ENCODE measurements at regions not wholly inside any gene's neighbourhood (a gene's known extent, or its start where the extent isn't known, plus 50 kb on each side); places are given as distances from the start of the nearest gene placed in this dataset.

DNA sequence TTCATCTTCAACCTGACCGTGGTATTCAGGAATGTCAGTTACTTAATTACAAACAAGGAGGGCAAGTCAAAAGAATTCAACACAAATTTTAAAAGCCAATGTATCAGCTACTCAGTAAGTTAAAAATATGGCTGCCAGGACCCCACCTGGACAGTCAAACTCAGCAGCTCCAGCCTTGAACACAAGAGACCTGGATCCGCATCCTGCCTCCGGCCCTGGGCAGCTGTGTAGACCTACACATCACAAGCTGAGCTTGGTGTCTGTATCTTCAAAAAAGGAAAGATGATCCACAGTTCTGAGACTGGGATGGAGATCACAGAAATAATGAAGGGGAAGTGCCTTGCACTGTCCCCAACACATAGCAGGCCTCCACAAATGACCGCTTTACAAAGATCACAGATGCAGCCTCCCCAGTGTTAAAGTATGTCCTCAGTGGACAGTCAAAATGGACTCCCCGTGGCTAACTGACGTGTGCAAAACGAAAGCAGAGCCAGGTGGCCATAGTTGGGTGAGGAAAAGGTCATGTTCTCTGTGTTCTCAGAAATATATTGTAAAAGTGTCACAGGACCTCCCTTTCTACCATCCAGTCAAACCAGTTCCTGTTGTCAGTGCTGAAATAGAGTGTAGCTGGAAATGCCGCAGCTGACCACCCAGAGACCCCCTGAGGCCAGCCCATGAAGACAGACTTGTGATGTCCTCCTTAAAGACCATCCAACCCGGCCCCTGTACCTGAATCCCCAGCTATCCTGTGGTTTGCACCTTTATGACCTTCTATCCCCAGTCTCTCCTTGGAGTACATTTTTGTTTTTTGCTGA lies 168.5 kb upstream of the NSMCE3 start:
- no peak for DNase-seq (ENCODE audit: low spot score)
- 86% methylated on average over 9 of the region's 9 CpGs for WGBS

DNA sequence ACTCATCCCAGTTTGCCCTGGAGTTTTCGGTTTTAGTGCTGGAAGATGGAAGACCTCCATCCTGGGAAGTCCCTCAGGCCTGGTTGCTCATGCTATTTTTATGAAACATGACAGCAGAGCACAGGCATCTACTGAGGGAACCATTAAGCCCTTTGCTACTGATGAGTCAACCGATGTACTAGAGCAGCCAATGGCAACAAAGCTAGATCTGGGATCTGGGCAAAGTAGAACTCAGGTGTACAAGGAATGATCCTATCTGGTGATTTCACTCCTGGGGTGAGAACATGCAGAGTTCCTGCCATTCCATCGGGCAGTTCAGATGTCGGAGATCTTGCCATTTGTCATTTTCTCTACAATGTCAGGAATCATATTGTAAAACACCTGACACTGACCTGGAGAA lies 166.2 kb upstream of the NSMCE3 start:
- Histone ChIP-seq H3K27ac (ENCODE audit: low read depth in 1 of 2, low read length in 2 of 2) (no peak overlapping the region), H3K9ac (ENCODE audit: low read depth in 1 of 2, low read length in 2 of 2) (no peak overlapping the region), H3K4me1 (ENCODE audit: control insufficient read depth in 4 of 4, insufficient read depth in 4 of 4, low read length in 3 of 4) (peaks cover 0 to 4% (median 1%) of the 10 kb centered on the region in 4 donors), H3K4me3 (ENCODE audit: low read depth in 1 of 3, low read length in 3 of 3) (no peak overlapping the region), H3K27me3 (ENCODE audit: control insufficient read depth in 4 of 4, insufficient read depth in 4 of 4, low read length in 3 of 4) (peaks cover 0 to 11% (median 4%) of the 10 kb centered on the region in 4 donors), H3K9me3 (ENCODE audit: control insufficient read depth in 4 of 4, low read length in 3 of 4) (no peaks in the 10 kb centered on the region), H3K36me3 (ENCODE audit: control insufficient read depth in 4 of 4, insufficient read depth in 3 of 4, low read depth in 1 of 4, low read length in 3 of 4) (no peaks in the 10 kb centered on the region)
- 93% methylated on average over 4 of the region's 4 CpGs for WGBS
- TF ChIP-seq SP1 (IDR thresholded peaks at IDR 0.05) (no peak), RAD21 (IDR thresholded peaks at IDR 0.05) (no peak), YY1 (IDR thresholded peaks at IDR 0.05) (no peak), FOXA2 (IDR thresholded peaks at IDR 0.05) (no peak), HNF4A (conservative IDR thresholded peaks at IDR 0.05) (no peak), RXRA (IDR thresholded peaks at IDR 0.05) (no peak), EGR1 (IDR thresholded peaks at IDR 0.05; ENCODE audit: low read depth in 2 of 2) (no peak)
- TF ChIP-seq, protein P1, sequence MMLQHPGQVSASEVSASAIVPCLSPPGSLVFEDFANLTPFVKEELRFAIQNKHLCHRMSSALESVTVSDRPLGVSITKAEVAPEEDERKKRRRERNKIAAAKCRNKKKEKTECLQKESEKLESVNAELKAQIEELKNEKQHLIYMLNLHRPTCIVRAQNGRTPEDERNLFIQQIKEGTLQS (IDR thresholded peaks at IDR 0.05), result no peak
- peak; percentile 9 for DNase-seq (ENCODE audit: low spot score)

More for the DNA sequence above, 168.5 kb upstream of the NSMCE3 start:
- Histone ChIP-seq H3K9ac (ENCODE audit: low read depth in 1 of 2, low read length in 2 of 2) (no peak overlapping the region), H3K36me3 (ENCODE audit: control insufficient read depth in 4 of 4, insufficient read depth in 3 of 4, low read depth in 1 of 4, low read length in 3 of 4) (no peaks in the 10 kb centered on the region), H3K27ac (ENCODE audit: low read depth in 1 of 2, low read length in 2 of 2) (no peak overlapping the region), H3K9me3 (ENCODE audit: control insufficient read depth in 4 of 4, low read length in 3 of 4) (no peaks in the 10 kb centered on the region), H3K4me3 (ENCODE audit: low read depth in 1 of 3, low read length in 3 of 3) (no peak overlapping the region), H3K4me1 (ENCODE audit: control insufficient read depth in 4 of 4, insufficient read depth in 4 of 4, low read length in 3 of 4) (peaks cover 0 to 4% (median 1%) of the 10 kb centered on the region in 4 donors), H3K27me3 (ENCODE audit: control insufficient read depth in 4 of 4, insufficient read depth in 4 of 4, low read length in 3 of 4) (peaks cover 0 to 18% (median 5%) of the 10 kb centered on the region in 4 donors)
- TF ChIP-seq TAF1 (conservative IDR thresholded peaks at IDR 0.05) (no peak), RXRA (IDR thresholded peaks at IDR 0.05) (no peak)
- TF ChIP-seq, protein P2, sequence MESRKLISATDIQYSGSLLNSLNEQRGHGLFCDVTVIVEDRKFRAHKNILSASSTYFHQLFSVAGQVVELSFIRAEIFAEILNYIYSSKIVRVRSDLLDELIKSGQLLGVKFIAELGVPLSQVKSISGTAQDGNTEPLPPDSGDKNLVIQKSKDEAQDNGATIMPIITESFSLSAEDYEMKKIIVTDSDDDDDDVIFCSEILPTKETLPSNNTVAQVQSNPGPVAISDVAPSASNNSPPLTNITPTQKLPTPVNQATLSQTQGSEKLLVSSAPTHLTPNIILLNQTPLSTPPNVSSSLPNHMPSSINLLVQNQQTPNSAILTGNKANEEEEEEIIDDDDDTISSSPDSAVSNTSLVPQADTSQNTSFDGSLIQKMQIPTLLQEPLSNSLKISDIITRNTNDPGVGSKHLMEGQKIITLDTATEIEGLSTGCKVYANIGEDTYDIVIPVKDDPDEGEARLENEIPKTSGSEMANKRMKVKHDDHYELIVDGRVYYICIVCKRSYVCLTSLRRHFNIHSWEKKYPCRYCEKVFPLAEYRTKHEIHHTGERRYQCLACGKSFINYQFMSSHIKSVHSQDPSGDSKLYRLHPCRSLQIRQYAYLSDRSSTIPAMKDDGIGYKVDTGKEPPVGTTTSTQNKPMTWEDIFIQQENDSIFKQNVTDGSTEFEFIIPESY (IDR thresholded peaks at IDR 0.05), result no peak

DNA sequence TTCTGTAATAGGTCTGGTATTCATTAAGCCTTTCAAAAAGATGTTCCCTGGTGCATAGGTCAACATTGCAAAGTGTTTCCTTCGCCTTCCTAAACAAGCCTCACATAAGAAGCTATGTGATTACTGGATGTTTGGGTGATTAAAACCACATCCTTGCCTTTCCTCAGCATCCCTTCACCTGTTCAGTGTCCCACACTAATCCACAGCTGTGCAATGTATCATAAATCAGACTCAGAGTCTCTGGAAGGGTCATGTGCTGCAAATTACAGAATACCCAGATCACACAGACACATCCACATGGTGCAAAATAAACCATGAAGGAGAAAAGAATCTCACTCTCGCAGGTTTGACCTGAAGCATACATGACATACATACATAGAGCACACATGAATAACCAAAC lies 164.7 kb upstream of the NSMCE3 start:
- WGBS, result 80% methylated on average over 2 of the region's 2 CpGs
- Histone ChIP-seq H3K9me3 (ENCODE audit: control insufficient read depth in 4 of 4, low read length in 3 of 4) (no peaks in the 10 kb centered on the region), H3K9ac (ENCODE audit: low read depth in 1 of 2, low read length in 2 of 2) (no peak overlapping the region), H3K36me3 (ENCODE audit: control insufficient read depth in 4 of 4, insufficient read depth in 3 of 4, low read depth in 1 of 4, low read length in 3 of 4) (no peaks in the 10 kb centered on the region), H3K27ac (ENCODE audit: low read depth in 1 of 2, low read length in 2 of 2) (no peak overlapping the region), H3K4me1 (ENCODE audit: control insufficient read depth in 4 of 4, insufficient read depth in 4 of 4, low read length in 3 of 4) (no peaks in the 10 kb centered on the region), H3K4me3 (ENCODE audit: low read depth in 1 of 3, low read length in 3 of 3) (no peak overlapping the region), H3K27me3 (ENCODE audit: control insufficient read depth in 4 of 4, insufficient read depth in 4 of 4, low read length in 3 of 4) (peaks cover 0 to 11% (median 3%) of the 10 kb centered on the region in 4 donors)
- DNase-seq (ENCODE audit: low spot score), result no peak
- TF ChIP-seq SP1 (IDR thresholded peaks at IDR 0.05) (no peak), JUND (IDR thresholded peaks at IDR 0.05) (no peak), RXRA (IDR thresholded peaks at IDR 0.05) (no peak), FOXA2 (IDR thresholded peaks at IDR 0.05) (no peak), FOXA1 (IDR thresholded peaks at IDR 0.05) (no peak), TAF1 (conservative IDR thresholded peaks at IDR 0.05) (no peak), NR2F2 (IDR thresholded peaks at IDR 0.05) (no peak), EGR1 (IDR thresholded peaks at IDR 0.05; ENCODE audit: low read depth in 2 of 2) (no peak)
- TF ChIP-seq, protein P1 (IDR thresholded peaks at IDR 0.05), result no peak
- TF ChIP-seq, protein P2 (IDR thresholded peaks at IDR 0.05), result no peak
- TF ChIP-seq, protein P3, sequence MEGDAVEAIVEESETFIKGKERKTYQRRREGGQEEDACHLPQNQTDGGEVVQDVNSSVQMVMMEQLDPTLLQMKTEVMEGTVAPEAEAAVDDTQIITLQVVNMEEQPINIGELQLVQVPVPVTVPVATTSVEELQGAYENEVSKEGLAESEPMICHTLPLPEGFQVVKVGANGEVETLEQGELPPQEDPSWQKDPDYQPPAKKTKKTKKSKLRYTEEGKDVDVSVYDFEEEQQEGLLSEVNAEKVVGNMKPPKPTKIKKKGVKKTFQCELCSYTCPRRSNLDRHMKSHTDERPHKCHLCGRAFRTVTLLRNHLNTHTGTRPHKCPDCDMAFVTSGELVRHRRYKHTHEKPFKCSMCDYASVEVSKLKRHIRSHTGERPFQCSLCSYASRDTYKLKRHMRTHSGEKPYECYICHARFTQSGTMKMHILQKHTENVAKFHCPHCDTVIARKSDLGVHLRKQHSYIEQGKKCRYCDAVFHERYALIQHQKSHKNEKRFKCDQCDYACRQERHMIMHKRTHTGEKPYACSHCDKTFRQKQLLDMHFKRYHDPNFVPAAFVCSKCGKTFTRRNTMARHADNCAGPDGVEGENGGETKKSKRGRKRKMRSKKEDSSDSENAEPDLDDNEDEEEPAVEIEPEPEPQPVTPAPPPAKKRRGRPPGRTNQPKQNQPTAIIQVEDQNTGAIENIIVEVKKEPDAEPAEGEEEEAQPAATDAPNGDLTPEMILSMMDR (IDR thresholded peaks at IDR 0.05; ENCODE audit: low read depth, low read length, missing input control), result no peak
- TF ChIP-seq, protein P4, sequence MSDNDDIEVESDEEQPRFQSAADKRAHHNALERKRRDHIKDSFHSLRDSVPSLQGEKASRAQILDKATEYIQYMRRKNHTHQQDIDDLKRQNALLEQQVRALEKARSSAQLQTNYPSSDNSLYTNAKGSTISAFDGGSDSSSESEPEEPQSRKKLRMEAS (IDR thresholded peaks at IDR 0.05), result no peak
- TF ChIP-seq, protein P5, sequence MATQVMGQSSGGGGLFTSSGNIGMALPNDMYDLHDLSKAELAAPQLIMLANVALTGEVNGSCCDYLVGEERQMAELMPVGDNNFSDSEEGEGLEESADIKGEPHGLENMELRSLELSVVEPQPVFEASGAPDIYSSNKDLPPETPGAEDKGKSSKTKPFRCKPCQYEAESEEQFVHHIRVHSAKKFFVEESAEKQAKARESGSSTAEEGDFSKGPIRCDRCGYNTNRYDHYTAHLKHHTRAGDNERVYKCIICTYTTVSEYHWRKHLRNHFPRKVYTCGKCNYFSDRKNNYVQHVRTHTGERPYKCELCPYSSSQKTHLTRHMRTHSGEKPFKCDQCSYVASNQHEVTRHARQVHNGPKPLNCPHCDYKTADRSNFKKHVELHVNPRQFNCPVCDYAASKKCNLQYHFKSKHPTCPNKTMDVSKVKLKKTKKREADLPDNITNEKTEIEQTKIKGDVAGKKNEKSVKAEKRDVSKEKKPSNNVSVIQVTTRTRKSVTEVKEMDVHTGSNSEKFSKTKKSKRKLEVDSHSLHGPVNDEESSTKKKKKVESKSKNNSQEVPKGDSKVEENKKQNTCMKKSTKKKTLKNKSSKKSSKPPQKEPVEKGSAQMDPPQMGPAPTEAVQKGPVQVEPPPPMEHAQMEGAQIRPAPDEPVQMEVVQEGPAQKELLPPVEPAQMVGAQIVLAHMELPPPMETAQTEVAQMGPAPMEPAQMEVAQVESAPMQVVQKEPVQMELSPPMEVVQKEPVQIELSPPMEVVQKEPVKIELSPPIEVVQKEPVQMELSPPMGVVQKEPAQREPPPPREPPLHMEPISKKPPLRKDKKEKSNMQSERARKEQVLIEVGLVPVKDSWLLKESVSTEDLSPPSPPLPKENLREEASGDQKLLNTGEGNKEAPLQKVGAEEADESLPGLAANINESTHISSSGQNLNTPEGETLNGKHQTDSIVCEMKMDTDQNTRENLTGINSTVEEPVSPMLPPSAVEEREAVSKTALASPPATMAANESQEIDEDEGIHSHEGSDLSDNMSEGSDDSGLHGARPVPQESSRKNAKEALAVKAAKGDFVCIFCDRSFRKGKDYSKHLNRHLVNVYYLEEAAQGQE (IDR thresholded peaks at IDR 0.05), result no peak

Measured in liver (tissue), 8 donors.